ENCODE measurements at regions not wholly inside any gene's neighbourhood (a gene's known extent, or its start where the extent isn't known, plus 50 kb on each side); places are given as distances from the start of the nearest gene placed in this dataset.

DNA sequence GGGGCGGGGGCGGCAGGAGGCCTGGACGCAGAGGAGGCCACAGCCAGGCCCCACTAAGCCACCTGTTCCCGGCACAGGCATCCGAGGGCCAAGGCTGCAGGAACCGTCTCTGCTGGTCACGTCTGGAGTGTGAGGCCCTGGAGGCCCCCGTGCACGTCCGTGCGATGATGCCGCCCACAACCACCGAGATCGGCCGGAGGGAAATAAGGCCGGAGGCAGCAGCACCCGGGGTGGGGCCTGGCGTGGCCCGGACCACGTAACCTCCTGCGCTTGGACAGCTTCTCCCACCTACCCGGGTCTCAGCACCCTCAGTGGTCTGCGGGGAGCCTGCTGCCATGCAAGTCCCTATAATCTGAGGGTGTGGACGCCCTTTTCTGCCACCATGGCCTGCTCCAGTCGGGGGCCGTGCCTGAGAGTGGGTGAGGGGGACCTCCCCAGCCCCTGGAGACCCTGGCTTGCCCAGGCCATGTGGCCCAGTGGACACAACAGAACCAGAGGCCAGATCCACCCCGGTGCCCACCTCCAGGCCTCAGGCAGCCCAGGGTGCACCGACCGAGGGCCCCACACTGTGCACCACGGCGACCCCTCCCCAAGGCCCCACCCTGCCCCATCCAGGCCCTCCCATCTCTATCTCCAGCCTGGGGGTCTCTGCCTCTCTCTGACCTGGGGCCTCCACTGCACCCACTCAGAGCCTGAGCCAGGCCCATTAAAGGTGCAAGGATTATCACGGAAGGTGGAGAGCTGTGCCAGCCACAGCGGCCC, 83.1 kb downstream of the PDGFA start:
- TF ChIP-seq, protein P1, sequence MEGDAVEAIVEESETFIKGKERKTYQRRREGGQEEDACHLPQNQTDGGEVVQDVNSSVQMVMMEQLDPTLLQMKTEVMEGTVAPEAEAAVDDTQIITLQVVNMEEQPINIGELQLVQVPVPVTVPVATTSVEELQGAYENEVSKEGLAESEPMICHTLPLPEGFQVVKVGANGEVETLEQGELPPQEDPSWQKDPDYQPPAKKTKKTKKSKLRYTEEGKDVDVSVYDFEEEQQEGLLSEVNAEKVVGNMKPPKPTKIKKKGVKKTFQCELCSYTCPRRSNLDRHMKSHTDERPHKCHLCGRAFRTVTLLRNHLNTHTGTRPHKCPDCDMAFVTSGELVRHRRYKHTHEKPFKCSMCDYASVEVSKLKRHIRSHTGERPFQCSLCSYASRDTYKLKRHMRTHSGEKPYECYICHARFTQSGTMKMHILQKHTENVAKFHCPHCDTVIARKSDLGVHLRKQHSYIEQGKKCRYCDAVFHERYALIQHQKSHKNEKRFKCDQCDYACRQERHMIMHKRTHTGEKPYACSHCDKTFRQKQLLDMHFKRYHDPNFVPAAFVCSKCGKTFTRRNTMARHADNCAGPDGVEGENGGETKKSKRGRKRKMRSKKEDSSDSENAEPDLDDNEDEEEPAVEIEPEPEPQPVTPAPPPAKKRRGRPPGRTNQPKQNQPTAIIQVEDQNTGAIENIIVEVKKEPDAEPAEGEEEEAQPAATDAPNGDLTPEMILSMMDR (IDR thresholded peaks at IDR 0.05; ENCODE audit: insufficient read depth, low read length, severe bottlenecking): no peak
- no peak overlapping the region for H3K4me3 ChIP-seq (ENCODE audit: low read depth, low read length)
- H3K27me3 ChIP-seq (ENCODE audit: control insufficient read depth, insufficient read depth, low read length): no peaks in the 10 kb centered on the region
- FAIRE-seq: no peak
- no peak for DNase-seq (ENCODE audit: low read depth)
- H3K36me3 ChIP-seq (ENCODE audit: control insufficient read depth, insufficient read depth, low read length): no peaks in the 10 kb centered on the region

DNA sequence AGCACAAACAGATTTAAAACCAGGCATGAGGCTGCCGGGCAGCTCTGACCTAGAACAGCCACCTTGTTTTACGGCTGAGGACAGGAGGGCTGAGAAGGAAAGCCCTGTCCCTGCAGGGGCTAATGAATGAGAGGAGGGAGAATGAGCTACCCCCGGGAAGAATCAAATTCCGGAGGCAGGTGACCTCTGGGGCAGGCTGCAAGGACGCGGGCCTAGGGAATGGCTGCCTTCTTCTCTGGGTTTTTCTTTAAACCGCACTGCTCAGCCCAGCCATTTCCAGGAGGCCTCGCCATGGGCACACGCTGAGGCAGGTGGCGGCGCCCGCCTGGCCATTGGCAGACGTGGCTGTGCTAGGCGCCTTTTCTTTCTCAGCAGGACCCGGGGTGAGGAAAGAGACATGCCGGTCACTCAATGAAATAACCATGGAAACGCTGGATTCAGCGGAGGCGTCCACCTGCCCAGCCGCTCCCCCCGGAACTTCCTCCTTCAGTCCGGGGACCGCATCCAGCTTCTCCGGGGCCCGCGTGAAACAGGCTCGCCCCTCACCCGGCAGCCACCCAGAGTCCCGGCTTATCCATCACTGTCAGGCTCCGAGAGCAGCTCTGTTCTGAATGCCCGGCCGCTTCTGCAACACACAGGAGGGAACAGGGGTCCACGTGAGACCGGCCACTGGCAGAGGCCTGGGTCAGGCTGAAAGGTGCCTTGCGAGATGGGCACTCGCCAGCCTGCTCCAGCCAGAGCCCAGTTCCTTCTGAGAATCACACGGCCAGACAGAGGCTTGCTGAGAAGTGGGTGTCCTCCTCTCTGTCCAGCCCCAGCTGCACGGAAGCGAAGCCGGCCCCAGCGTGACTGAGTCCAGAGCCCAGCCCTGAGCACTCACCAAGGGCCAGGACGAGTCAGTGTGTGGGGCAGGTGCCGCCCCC, 82.1 kb downstream of the PDGFA start:
- FAIRE-seq: no peak
- Histone ChIP-seq H3K27me3 (ENCODE audit: control insufficient read depth, insufficient read depth, low read length) (no peaks in the 10 kb centered on the region), H3K36me3 (ENCODE audit: control insufficient read depth, insufficient read depth, low read length) (no peaks in the 10 kb centered on the region), H3K4me3 (ENCODE audit: low read depth, low read length) (no peak overlapping the region)
- no peak for DNase-seq (ENCODE audit: low read depth)
- TF ChIP-seq, protein P1 (IDR thresholded peaks at IDR 0.05; ENCODE audit: insufficient read depth, low read length, severe bottlenecking): no peak

DNA sequence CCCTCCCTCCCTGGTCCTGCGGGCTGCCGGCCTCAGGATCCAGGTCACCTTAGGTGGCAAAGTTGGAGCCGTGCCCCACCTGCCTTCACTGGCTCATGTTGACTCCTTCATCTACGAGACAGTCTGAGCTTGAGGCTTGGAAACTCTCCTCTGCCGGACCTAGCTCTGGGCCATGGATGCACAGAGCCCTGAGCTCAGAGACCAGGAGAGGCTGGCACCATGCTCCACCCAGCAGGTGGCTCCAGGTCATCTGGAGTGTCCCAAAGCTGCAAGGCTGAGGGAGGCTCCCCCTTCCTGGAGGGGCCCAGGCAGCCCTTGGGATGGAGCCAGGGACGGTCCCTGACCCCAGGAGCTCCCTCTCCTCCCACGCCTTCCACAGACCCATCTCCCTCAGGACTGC, 81.3 kb downstream of the PDGFA start:
- TF ChIP-seq, protein P1 (IDR thresholded peaks at IDR 0.05; ENCODE audit: insufficient read depth, low read length, severe bottlenecking): no peak
- H3K27me3 ChIP-seq (ENCODE audit: control insufficient read depth, insufficient read depth, low read length): no peaks in the 10 kb centered on the region
- H3K36me3 ChIP-seq (ENCODE audit: control insufficient read depth, insufficient read depth, low read length): no peaks in the 10 kb centered on the region
- H3K4me3 ChIP-seq (ENCODE audit: low read depth, low read length): no peak overlapping the region
- DNase-seq (ENCODE audit: low read depth) (no peak), FAIRE-seq (no peak)

DNA sequence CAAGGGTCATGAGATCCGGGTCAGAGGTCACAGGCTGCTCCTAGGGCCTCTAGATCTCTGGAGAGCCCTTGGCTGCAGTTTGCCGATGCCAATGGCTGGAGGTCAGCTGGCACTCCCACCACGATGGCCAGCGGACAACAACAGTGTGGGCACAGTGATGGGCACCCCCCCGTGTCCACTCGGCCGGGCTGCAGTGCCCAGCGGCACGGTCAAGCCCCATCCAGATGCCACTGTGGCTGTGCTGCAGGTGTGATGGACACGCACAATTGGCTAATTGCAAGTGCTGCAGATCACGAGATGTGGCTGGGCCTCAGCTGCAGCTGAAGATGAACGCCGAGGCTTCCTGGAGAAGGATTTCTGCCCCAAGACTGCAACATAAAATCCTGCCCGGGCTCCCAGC, 80.7 kb downstream of the PDGFA start:
- no peaks in the 10 kb centered on the region for H3K36me3 ChIP-seq (ENCODE audit: control insufficient read depth, insufficient read depth, low read length)
- H3K27me3 ChIP-seq (ENCODE audit: control insufficient read depth, insufficient read depth, low read length): no peaks in the 10 kb centered on the region
- H3K4me3 ChIP-seq (ENCODE audit: low read depth, low read length): no peak overlapping the region
- FAIRE-seq (no peak), DNase-seq (ENCODE audit: low read depth) (no peak)
- TF ChIP-seq, protein P1 (IDR thresholded peaks at IDR 0.05; ENCODE audit: insufficient read depth, low read length, severe bottlenecking): no peak

DNA sequence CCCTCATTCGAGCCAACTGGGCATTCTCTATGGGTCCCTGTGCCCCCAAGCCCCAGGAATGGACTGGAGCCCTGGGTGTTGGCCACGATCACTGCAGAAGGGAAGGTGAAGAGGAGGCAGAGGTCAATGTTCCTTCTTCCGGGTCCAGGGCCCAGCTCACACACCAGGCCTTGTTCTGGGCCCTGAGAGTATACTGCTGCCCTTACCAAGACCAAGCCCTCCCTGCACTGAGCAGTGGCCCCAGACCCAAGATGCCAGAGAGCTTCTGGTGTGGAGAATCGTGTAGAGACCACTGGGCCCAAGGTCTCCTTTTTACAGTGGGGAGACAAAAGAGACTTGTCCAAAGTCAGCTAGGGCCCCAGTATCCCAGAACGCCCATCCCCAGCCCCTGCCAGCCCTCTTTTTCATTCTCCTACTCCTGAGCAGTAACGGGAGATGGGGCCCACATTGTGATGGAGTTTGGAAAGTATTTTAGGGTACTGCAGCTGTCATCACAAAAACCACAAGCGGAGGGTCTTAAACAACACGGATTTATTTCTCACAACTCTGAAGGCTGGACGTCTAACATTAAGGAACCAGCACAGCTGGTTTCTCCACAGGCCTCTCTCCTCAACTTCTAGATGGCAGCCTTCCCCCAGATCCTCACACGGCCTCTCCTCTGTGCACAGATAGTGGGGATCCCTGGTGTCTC, 79.4 kb downstream of the PDGFA start:
- DNase-seq (ENCODE audit: low read depth) (no peak), FAIRE-seq (no peak)
- H3K4me3 ChIP-seq (ENCODE audit: low read depth, low read length): no peak overlapping the region
- H3K36me3 ChIP-seq (ENCODE audit: control insufficient read depth, insufficient read depth, low read length): no peaks in the 10 kb centered on the region
- no peaks in the 10 kb centered on the region for H3K27me3 ChIP-seq (ENCODE audit: control insufficient read depth, insufficient read depth, low read length)
- TF ChIP-seq, protein P1 (IDR thresholded peaks at IDR 0.05; ENCODE audit: insufficient read depth, low read length, severe bottlenecking): no peak
